NCI-H2081 (cell line): ENCODE measurements at regions not wholly inside any gene's neighbourhood (a gene's known extent, or its start where the extent isn't known, plus 50 kb on each side); places are given as distances from the start of the nearest gene placed in this dataset.
"Not testable (repeated sequence)": the region's sequence is repeated elsewhere in the genome, so short reads cannot be mapped to it uniquely, and the experiment has no call there.

Experiments
- DNase-seq, 2 experiments: peaks; one replicate each; lab custom pipeline; 2025; lab: John Stamatoyannopoulos, UW

GRCh38 chr2:78715293-78715692, 310.2 kb upstream of the REG3G start:
- DNase-seq, result no peak

GRCh38 chr2:78718024-78718423, 307.5 kb upstream of the REG3G start:
- no peak for DNase-seq

- DNase-seq, result no peak
These were observed 307.0 kb upstream of the REG3G start for GRCh38 chr2:78718473-78718872.

GRCh38 chr2:78721355-78722033, 304.0 kb upstream of the REG3G start:
- DNase-seq, result no peak

- DNase-seq, result no peak
These were observed 291.3 kb upstream of the REG3G start for GRCh38 chr2:78734221-78734620.

GRCh38 chr2:78739282-78739681, 286.2 kb upstream of the REG3G start:
- no peak for DNase-seq

GRCh38 chr2:78749638-78750037, 275.9 kb upstream of the REG3G start:
- DNase-seq, result no peak

- no peak for DNase-seq
These were observed 275.3 kb upstream of the REG3G start for GRCh38 chr2:78750219-78750618.

- DNase-seq, result no peak
These were observed 270.6 kb upstream of the REG3G start for GRCh38 chr2:78754930-78755329.

GRCh38 chr2:78757191-78757590, 268.3 kb upstream of the REG3G start:
- DNase-seq, result no peak

- no peak for DNase-seq
These were observed 267.9 kb upstream of the REG3G start for GRCh38 chr2:78757640-78758039.

- not testable (repeated sequence) for DNase-seq
These were observed 266.7 kb upstream of the REG3G start for GRCh38 chr2:78758765-78759164.

- DNase-seq, result no peak
These were observed 259.0 kb upstream of the REG3G start for GRCh38 chr2:78766459-78766858.

GRCh38 chr2:78768016-78768415, 257.5 kb upstream of the REG3G start:
- no peak for DNase-seq

GRCh38 chr2:78775291-78775690, 250.2 kb upstream of the REG3G start:
- DNase-seq, result no peak

GRCh38 chr2:78778756-78779510, 246.6 kb upstream of the REG3G start:
- DNase-seq, result no peak

- no peak for DNase-seq
These were observed 245.7 kb upstream of the REG3G start for GRCh38 chr2:78779761-78780160.

- peak; percentile 15 to 74 for DNase-seq
These were observed 245.2 kb upstream of the REG3G start for GRCh38 chr2:78780256-78780655.

- peak in 1 of 2 experiments; percentile 3 for DNase-seq
These were observed 244.5 kb upstream of the REG3G start for GRCh38 chr2:78780864-78781583.

GRCh38 chr2:78782196-78782595, 243.3 kb upstream of the REG3G start:
- DNase-seq, result no peak

- DNase-seq, result no peak
These were observed 213.4 kb upstream of the REG3G start for GRCh38 chr2:78811955-78812610.

- DNase-seq, result no peak
These were observed 211.0 kb upstream of the REG3G start for GRCh38 chr2:78814331-78814986.
